Gastroesophageal sphincter (tissue), 4 donors: ENCODE measurements at regions not wholly inside any gene's neighbourhood (a gene's known extent, or its start where the extent isn't known, plus 50 kb on each side); places are given as distances from the start of the nearest gene placed in this dataset.

Experiments
- ATAC-seq: fragments of 150-250 bp; one replicate; pipeline ENCODE4 v1.9.1; 2016; ENCODE audit warnings: mild to moderate bottlenecking, moderate library complexity
- H3K27ac ChIP-seq, 4 donors: fragments of 200-600 bp; sonication (generic) in 3 of 4; 1 replicate in 3 of 4; 2 replicates in 1 of 4; pipeline ENCODE4 v1.5.1; 2016 to 2019
- H3K27me3 ChIP-seq: fragments of 200-600 bp; sonication (generic); one replicate; pipeline ENCODE4 v1.5.1; 2019
- H3K36me3 ChIP-seq, 2 donors: fragments of 200-600 bp; sonication (generic); one replicate each; pipeline ENCODE4 v1.5.1; 2019; ENCODE audit warnings: control low read depth in 1 of 2
- H3K4me1 ChIP-seq, 3 donors: fragments of 200-600 bp; sonication (generic); 1 replicate in 2 of 3; 2 replicates in 1 of 3; pipeline ENCODE4 v1.5.1; 2016 to 2019; ENCODE audit warnings: control low read depth in 2 of 3
- H3K4me3 ChIP-seq, 2 donors: fragments of 200-600 bp; sonication (generic); one replicate each; pipeline ENCODE4 v1.5.1; 2019; ENCODE audit warnings: mild to moderate bottlenecking in 1 of 2, moderate library complexity in 1 of 2
- H3K9me3 ChIP-seq, 3 donors: fragments of 200-600 bp; sonication (generic); one replicate each; pipeline ENCODE4 v1.5.1; 2017 to 2019; ENCODE audit warnings: control low read depth in 2 of 3
- CTCF ChIP-seq, 4 experiments: fragments of 200-600 bp in 2 of 4; fragments of 450-650 bp in 2 of 4; sonication (generic) in 1 of 4; IDR thresholded peaks; one replicate each; pipeline ENCODE4 v1.5.1; 2017 to 2019; ENCODE audit warnings: antibody characterized with exemption in 4 of 4, mild to moderate bottlenecking in 2 of 4, moderate library complexity in 2 of 4
- EP300 ChIP-seq: sonication (generic); formaldehyde crosslinking; IDR thresholded peaks from one replicate; pipeline ENCODE4 v1.6.1; 2017; ENCODE audit warnings: antibody characterized with exemption, mild to moderate bottlenecking
- POLR2A ChIP-seq, 2 donors: fragments of 450-650 bp; IDR thresholded peaks; one replicate each; pipeline ENCODE4 v1.6.1; 2017; ENCODE audit warnings: antibody characterized with exemption in 2 of 2, mild to moderate bottlenecking in 2 of 2, moderate library complexity in 1 of 2
- POLR2AphosphoS5 ChIP-seq: sonication (generic); formaldehyde crosslinking; IDR thresholded peaks from one replicate; pipeline ENCODE4 v1.6.1; 2017; ENCODE audit warnings: antibody characterized with exemption
- WGBS, 2 donors: methylation state at CpG; one replicate each; pipeline ENCODE4 v1.1.5; 2018; ENCODE audit warnings: low coverage in 1 of 2; 5-methylcytosine and 5-hydroxymethylcytosine counted together

DNA sequence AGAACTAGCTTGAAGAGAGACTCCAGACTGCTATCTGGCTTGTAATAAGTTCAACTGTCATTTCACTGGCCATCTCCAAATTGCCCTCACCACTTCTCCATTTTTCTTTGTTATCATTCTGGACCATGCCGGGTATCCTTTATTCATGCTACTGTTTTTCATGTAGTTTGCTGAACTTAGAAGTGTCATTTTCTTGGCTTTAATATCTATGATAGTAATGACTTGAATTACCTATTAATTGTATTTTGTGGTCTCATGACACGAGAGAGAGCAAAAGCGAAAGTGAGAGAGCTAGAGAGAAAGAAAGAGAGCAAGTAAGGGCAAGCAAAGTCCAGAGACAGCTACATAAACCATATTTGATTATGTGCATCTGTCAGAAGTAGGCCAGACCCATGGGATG is 184.9 kb upstream of the ATP1B1 start:
- Histone ChIP-seq H3K27ac (peak overlapping the region in 3 of 4 donors; percentile 45 to 55 (median 47)), H3K4me3 (no peak overlapping the region), H3K27me3 (no peaks in the 10 kb centered on the region), H3K36me3 (no peaks in the 10 kb centered on the region), H3K9me3 (no peaks in the 10 kb centered on the region), H3K4me1 (peaks cover 0 to 5% (median 0%) of the 10 kb centered on the region in 3 donors)
- WGBS, 2 donors: 36 to 62% methylated on average over 3 of the region's 3 CpGs
- no peak for ATAC-seq
- no peak for TF ChIP-seq CTCF (IDR thresholded peaks at IDR 0.05)
- no peak for TF ChIP-seq EP300
- TF ChIP-seq POLR2AphosphoS5: no peak
- no peak for TF ChIP-seq POLR2A (IDR thresholded peaks at IDR 0.05)

GRCh38 chr1:168923521-168924136 is 182.9 kb upstream of the ATP1B1 start:
- H3K4me3 ChIP-seq: no peak overlapping the region
- no peaks in the 10 kb centered on the region for H3K36me3 ChIP-seq
- no peak for TF ChIP-seq EP300
- no peak for TF ChIP-seq POLR2A (IDR thresholded peaks at IDR 0.05)
- no peak for TF ChIP-seq CTCF (IDR thresholded peaks at IDR 0.05)
- no peak for TF ChIP-seq POLR2AphosphoS5
- 82 to 85% methylated on average over 1 to 2 of the region's 3 CpGs for whole genome bisulfite sequencing, 2 donors
- no peak overlapping the region for H3K27ac ChIP-seq
- no peaks in the 10 kb centered on the region for H3K27me3 ChIP-seq
- no peak for ATAC-seq
- peaks cover 0 to 5% (median 0%) of the 10 kb centered on the region in 3 donors for H3K4me1 ChIP-seq
- no peaks in the 10 kb centered on the region for H3K9me3 ChIP-seq

DNA sequence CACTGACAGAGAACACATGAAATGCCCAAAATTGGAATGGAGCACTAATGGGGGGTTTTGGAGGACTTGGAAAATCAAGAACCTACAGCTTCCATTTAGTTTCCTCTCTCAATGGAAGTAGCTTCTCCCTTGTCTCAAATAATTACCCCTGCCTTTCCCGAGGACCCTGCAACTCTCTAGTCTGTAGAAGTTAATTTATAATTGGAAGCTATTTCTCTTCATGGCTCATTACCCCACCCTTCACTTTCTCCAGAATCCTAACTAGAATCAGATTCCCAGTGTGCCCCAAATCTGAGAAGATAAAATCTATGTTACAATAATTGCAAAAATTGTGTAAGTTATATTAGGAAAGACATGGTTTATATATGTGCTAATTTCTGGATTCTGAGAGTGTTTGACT is 181.5 kb upstream of the ATP1B1 start:
- WGBS, 2 donors: 83 to 90% methylated on average over 1 of the region's 1 CpG
- H3K36me3 ChIP-seq: no peaks in the 10 kb centered on the region
- peaks cover 0 to 5% (median 0%) of the 10 kb centered on the region in 3 donors for H3K4me1 ChIP-seq
- H3K27me3 ChIP-seq: no peaks in the 10 kb centered on the region
- TF ChIP-seq CTCF (IDR thresholded peaks at IDR 0.05) (no peak), EP300 (no peak), POLR2AphosphoS5 (no peak), POLR2A (IDR thresholded peaks at IDR 0.05) (no peak)
- ATAC-seq: no peak
- H3K27ac ChIP-seq: no peak overlapping the region
- H3K9me3 ChIP-seq: no peaks in the 10 kb centered on the region
- H3K4me3 ChIP-seq: no peak overlapping the region

- H3K4me3 ChIP-seq: no peak overlapping the region
- H3K27ac ChIP-seq: no peak overlapping the region
- H3K4me1 ChIP-seq: peaks cover 0 to 1% (median 0%) of the 10 kb centered on the region in 3 donors
- ATAC-seq: no peak
- WGBS, 2 donors: 86 to 100% methylated on average over 2 to 3 of the region's 3 CpGs
- no peak for TF ChIP-seq POLR2AphosphoS5
- no peak for TF ChIP-seq POLR2A (IDR thresholded peaks at IDR 0.05)
- no peak for TF ChIP-seq CTCF (IDR thresholded peaks at IDR 0.05)
- no peak for TF ChIP-seq EP300
- no peaks in the 10 kb centered on the region for H3K9me3 ChIP-seq
- no peaks in the 10 kb centered on the region for H3K36me3 ChIP-seq
- no peaks in the 10 kb centered on the region for H3K27me3 ChIP-seq
These were observed 180.3 kb upstream of the ATP1B1 start for GRCh38 chr1:168926236-168926635.

GRCh38 chr1:168932539-168932938 is 174.0 kb upstream of the ATP1B1 start:
- TF ChIP-seq EP300 (no peak), CTCF (IDR thresholded peaks at IDR 0.05) (no peak)
- no peaks in the 10 kb centered on the region for H3K36me3 ChIP-seq
- no peak overlapping the region for H3K4me3 ChIP-seq
- H3K4me1 ChIP-seq: no peaks in the 10 kb centered on the region
- no peak overlapping the region for H3K27ac ChIP-seq
- no peaks in the 10 kb centered on the region for H3K27me3 ChIP-seq
- ATAC-seq: no peak
- WGBS, 2 donors: 91 to 93% methylated on average over 3 of the region's 3 CpGs
- H3K9me3 ChIP-seq: no peaks in the 10 kb centered on the region
